ENCODE measurements at regions not wholly inside any gene's neighbourhood (a gene's known extent, or its start where the extent isn't known, plus 50 kb on each side); places are given as distances from the start of the nearest gene placed in this dataset.

DNA sequence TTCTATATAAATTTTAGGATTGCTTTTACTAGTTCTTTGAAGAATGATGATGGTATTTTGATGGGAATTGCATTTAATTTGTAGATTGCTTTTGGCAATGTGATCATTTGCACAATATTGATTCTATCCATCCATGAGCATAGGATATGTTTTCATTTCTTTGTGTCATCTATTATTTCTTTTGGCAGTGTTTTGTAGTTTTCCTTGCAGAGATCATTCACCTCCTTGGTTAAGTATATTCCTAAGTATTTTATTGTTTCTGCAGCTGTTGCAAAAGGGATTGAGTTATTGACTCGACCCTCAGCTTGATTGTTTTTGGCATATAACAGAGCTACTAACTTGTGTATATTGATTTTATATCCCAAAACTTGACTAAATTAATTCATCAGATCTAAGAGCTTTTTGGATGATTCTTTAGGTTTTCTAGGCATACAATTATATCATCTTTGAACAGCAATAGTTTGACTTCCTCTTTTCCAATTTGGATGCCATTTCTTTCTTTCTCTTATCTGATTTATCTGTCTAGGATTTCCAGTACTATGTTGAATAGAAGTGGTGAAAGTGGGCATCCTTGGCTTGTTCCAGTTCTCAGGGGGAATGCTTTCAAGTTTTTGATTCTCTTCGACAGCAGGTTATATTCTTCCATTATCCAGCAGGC is 668.1 kb downstream of the SLC16A7 start:
- TF ChIP-seq CTCF (IDR thresholded peaks at IDR 0.05) (no peak), ZFX (IDR thresholded peaks at IDR 0.05; ENCODE audit: borderline replicate concordance) (no peak)

Data from 22Rv1 (cell line).